ENCODE measurements at regions not wholly inside any gene's neighbourhood (a gene's known extent, or its start where the extent isn't known, plus 50 kb on each side); places are given as distances from the start of the nearest gene placed in this dataset.

DNA sequence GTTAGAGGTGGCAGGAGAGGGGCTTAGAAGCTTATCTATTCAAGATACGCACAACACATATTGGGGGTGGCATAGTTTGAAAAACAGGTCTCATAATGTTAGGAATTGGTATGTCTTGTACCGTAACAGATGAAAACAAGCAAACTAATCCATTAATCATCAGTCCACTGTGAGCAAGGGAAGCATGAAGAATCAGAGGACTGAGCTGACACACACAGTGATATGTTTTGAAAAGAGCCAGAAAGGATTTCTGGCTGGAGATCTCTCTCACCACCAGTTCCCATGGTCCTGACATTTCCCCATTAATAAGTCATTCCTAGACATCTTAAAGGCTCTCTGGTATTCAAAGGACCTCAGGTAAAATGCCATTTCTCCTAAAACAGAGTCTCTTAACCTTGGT is 158.8 kb upstream of the PHACTR1 start:
- no peak overlapping the region for H3K27ac ChIP-seq
- TF ChIP-seq, protein P1, sequence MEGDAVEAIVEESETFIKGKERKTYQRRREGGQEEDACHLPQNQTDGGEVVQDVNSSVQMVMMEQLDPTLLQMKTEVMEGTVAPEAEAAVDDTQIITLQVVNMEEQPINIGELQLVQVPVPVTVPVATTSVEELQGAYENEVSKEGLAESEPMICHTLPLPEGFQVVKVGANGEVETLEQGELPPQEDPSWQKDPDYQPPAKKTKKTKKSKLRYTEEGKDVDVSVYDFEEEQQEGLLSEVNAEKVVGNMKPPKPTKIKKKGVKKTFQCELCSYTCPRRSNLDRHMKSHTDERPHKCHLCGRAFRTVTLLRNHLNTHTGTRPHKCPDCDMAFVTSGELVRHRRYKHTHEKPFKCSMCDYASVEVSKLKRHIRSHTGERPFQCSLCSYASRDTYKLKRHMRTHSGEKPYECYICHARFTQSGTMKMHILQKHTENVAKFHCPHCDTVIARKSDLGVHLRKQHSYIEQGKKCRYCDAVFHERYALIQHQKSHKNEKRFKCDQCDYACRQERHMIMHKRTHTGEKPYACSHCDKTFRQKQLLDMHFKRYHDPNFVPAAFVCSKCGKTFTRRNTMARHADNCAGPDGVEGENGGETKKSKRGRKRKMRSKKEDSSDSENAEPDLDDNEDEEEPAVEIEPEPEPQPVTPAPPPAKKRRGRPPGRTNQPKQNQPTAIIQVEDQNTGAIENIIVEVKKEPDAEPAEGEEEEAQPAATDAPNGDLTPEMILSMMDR (conservative IDR thresholded peaks at IDR 0.05): no peak
- no peak for TF ChIP-seq ZFX (IDR thresholded peaks at IDR 0.05)

DNA sequence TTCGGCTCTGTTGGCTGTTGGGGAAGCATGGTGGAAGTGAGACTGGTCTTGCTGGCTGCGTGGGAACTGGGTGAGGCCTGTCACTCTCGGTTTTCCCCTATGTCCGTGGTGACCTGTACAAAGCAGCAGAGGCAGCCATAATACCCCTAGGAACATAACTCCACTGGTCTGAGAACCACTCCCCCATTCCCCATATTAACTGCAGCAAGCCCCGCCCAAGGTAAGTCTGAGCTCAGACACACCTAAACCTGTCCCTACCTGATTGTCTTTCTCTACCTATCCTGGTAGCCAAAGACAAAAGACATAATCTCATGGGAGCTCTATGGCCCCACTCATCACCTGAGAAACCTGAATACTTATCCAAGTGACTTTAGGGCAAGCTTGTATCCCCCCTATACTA is 156.3 kb upstream of the PHACTR1 start:
- H3K27ac ChIP-seq: no peak overlapping the region
- TF ChIP-seq, protein P1 (conservative IDR thresholded peaks at IDR 0.05): no peak
- no peak for TF ChIP-seq ZFX (IDR thresholded peaks at IDR 0.05)

DNA sequence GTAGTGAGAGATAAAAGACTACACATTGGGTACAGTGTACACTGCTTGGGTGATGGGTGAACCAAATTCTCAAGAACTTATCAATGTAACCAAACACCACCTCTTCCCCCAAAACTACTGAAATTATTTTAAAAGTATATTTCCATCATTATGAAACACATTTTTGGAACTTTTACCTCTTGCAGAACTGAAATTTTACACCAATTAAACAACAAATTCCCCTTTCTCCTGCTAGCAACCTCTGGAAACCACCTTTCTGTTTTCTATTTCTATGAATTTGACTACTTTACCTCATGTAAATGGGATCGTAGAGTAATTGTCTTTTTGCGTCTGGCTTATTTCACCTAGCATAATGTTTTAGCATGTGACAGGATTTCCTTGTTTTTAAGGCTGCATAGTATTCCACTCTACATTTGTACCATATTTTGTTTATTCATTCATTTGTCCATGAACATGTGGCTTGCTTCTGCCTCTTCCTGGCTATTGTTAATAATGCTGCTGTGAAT is 149.9 kb upstream of the PHACTR1 start:
- TF ChIP-seq, protein P1 (conservative IDR thresholded peaks at IDR 0.05): no peak
- TF ChIP-seq ZFX (IDR thresholded peaks at IDR 0.05): no peak
- H3K27ac ChIP-seq: no peak overlapping the region

DNA sequence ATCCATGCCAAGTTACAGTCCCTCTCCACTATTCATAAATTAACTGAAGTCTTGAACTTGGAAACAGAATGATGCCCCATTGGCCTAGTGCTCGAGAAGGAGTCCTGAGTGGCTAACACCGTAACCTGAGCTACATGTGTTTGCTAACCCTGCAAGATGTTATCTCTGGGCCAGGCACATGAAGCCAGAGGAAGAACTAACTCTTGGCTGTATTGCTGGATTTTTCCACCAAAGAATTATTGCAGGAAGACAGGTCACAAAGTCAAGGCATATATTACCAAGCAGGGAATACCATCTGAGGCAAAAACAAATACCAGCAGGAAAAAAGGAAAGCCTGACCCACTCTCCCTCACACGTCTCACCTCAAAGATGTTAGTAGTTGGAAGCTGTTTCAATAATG is 148.9 kb upstream of the PHACTR1 start:
- no peak overlapping the region; the same call in 1 of the 2 replicates for H3K27ac ChIP-seq
- no peak for TF ChIP-seq ZFX (IDR thresholded peaks at IDR 0.05)
- TF ChIP-seq, protein P1 (conservative IDR thresholded peaks at IDR 0.05): no peak

DNA sequence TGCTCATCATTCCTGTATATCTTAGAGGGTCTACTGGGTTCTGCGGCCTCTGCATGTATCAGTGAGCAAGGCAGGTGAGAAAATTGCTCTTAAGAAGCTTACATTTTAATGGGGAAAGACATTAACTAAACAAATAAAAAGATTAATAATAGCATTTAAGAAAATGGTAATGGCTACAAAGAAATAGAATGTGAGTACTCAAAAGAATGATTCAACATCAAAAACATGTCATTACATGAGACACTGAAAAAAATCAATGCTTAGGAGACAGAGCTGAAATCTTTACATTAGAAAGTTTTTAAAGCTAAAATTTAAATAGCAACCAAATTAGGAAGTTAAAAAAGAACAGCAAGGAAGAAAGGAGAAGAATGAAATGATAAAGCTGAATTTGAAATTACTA is 146.9 kb upstream of the PHACTR1 start:
- H3K27ac ChIP-seq: no peak overlapping the region
- no peak for TF ChIP-seq ZFX (IDR thresholded peaks at IDR 0.05)
- TF ChIP-seq, protein P1 (conservative IDR thresholded peaks at IDR 0.05): no peak

DNA sequence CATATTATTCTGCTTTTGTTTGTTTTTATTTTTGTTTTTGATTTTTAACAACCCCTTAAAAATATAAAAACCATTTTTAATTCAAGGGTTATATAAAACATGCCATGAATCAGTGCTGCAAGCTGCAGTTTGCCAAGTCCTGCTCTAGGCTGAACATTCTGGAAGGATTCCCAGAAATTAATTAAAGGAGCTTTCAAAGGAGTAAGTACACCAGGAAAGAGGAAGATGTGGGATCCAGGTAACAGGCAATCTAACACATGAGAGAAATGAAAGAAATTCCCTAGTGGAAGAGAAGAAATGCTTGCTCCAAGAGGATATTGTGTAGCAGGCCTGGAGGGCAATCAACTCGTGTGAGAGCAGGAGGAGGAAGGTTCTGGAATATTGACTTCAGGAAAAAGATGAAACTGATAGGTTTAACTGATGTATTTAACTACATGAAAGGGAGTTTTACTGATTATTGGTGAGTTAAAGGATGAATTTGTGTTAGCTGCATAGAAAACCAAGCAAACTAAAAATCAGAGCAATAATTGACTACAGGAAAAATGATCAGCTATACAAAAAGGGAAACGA is 146.0 kb upstream of the PHACTR1 start:
- no peak overlapping the region for H3K27ac ChIP-seq
- no peak for TF ChIP-seq ZFX (IDR thresholded peaks at IDR 0.05)
- TF ChIP-seq, protein P1 (conservative IDR thresholded peaks at IDR 0.05): no peak; the same call in 1 of the 2 replicates

DNA sequence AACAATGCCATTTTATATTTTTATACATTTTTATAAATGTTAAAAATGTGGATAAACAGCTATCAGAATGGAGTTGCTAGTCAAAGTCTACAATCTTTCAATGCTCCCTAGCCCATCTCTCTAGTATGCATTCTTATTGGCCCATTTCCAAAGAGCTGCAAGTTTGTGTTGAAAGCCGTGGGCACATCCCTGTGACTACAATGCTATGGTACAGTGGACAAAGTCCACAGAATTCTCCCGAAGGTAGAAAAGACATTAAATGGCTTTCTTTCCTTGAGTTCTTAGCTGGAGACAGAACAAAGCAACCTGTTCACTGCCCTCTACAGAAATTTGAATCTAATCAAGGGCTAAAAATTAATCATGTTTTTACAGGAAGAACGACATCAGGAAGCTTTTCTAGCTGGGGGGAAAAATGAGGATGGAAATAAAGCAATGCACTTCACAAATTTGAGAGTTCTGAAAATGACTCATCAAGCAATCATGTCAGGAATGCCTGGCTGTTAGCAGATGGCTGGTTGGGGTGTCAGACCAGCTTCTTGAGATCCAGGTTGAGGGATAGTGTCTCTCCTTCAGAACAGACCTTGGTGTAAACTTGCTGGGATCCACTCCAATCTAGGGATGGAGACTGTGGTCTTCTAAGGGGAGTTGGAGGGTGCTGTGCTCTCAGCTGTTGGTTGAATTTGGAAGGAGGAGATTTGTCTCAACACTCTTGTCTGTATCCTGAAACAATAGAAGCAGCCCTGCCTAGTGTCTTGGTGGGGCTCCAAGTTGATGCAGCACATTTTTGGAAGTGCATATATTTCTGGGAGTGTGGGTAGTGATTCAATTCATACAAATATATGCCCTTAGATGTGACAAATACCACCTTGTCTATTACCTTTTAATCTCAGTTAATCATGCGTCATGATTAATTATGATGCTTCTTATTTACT is 143.4 kb upstream of the PHACTR1 start:
- TF ChIP-seq, protein P1 (conservative IDR thresholded peaks at IDR 0.05): no peak
- TF ChIP-seq ZFX (IDR thresholded peaks at IDR 0.05): no peak
- H3K27ac ChIP-seq: no peak overlapping the region

All from C4-2B (cell line).